CD4-positive, alpha-beta T cell (primary cell): ENCODE measurements at regions not wholly inside any gene's neighbourhood (a gene's known extent, or its start where the extent isn't known, plus 50 kb on each side); places are given as distances from the start of the nearest gene placed in this dataset.

Source experiments
- ATAC-seq: fragments of 200-7000 bp; cut with Tn5 transposase; one replicate; pipeline ENCODE4 v1.10.0; 2022; ENCODE audit warnings: mild to moderate bottlenecking; ENCODE audit not compliant: poor library complexity
- CTCF ChIA-PET: fragments of 350-600 bp; sonication (Branson Sonifier 250); formaldehyde crosslinking; loops from one replicate; lab custom pipeline; 2021; ENCODE audit warnings: antibody characterized with exemption, inconsistent platforms; lab: Charles Lee
- POLR2A ChIA-PET: fragments of 350-600 bp; sonication (Branson Sonifier 250); formaldehyde crosslinking; loops from one replicate; lab custom pipeline; 2021; ENCODE audit warnings: antibody characterized with exemption, inconsistent platforms; lab: Charles Lee
- DNase-seq, 14 experiments: peaks; one replicate each; pipeline ENCODE4 v3.0.0-alpha.2; 2013 to 2020; ENCODE audit warnings: mixed read lengths in 2 of 14
- H3K27ac ChIP-seq, 2 donors: one replicate each; pipeline versions ENCODE4 v1.5.1 to v1.7.0; 2013; ENCODE audit warnings: low read length in 2 of 2, low read depth in 1 of 2, mild to moderate bottlenecking in 1 of 2
- H3K27me3 ChIP-seq, 2 experiments: 1 replicate in 1 of 2; 2 replicates in 1 of 2; pipeline versions ENCODE4 v1.6.1 to v1.7.0; 2013; ENCODE audit warnings: low read length in 2 of 2, control low read depth in 1 of 2, mild to moderate bottlenecking in 1 of 2, moderate library complexity in 1 of 2; ENCODE audit not compliant: insufficient read depth in 2 of 2, control insufficient read depth in 1 of 2
- H3K36me3 ChIP-seq: one replicate; pipeline ENCODE4 v1.6.1; 2013; ENCODE audit warnings: low read length, control low read depth; ENCODE audit not compliant: insufficient read depth
- H3K4me1 ChIP-seq: one replicate; pipeline ENCODE4 v1.6.1; 2013; ENCODE audit warnings: low read length, control low read depth; ENCODE audit not compliant: insufficient read depth
- H3K4me3 ChIP-seq: one replicate; pipeline ENCODE4 v1.5.1; 2013; ENCODE audit warnings: mild to moderate bottlenecking, low read length, moderate library complexity
- H3K9me3 ChIP-seq, 2 experiments: 1 replicate in 1 of 2; 2 replicates in 1 of 2; pipeline versions ENCODE4 v1.6.1 to v1.7.0; 2013; ENCODE audit warnings: low read length in 2 of 2, mild to moderate bottlenecking in 2 of 2, control low read depth in 1 of 2, moderate library complexity in 1 of 2; ENCODE audit not compliant: control insufficient read depth in 1 of 2, insufficient read depth in 1 of 2
- H3K27ac Mint-ChIP-seq: one replicate; pipeline ENCODE4 v1.8.0; 2020; ENCODE audit warnings: mixed read lengths
- H3K27me3 Mint-ChIP-seq: one replicate; pipeline ENCODE4 v1.8.0; 2021; ENCODE audit warnings: mixed read lengths
- H3K36me3 Mint-ChIP-seq: one replicate; pipeline ENCODE4 v1.8.0; 2021; ENCODE audit warnings: low read depth, mixed read lengths
- H3K4me1 Mint-ChIP-seq: one replicate; pipeline ENCODE4 v1.8.0; 2021; ENCODE audit warnings: low read depth, mixed read lengths
- H3K4me3 Mint-ChIP-seq: one replicate; pipeline ENCODE4 v1.8.0; 2020; ENCODE audit warnings: mild to moderate bottlenecking, mixed read lengths
- H3K9me3 Mint-ChIP-seq: one replicate; pipeline ENCODE4 v1.8.0; 2020; ENCODE audit warnings: mixed read lengths
- CTCF ChIP-seq: fragments of 200-600 bp; IDR thresholded peaks from one replicate; pipeline ENCODE4 v1.8.0; 2022; ENCODE audit warnings: antibody characterized with exemption, mild to moderate bottlenecking
- intact Hi-C, 2 experiments: fragments of 100-400 bp; cut with DNase I in 1 of 2; cut with micrococcal nuclease in 1 of 2; formaldehyde crosslinking; loops; one replicate each; pipeline versions ENCODE4 v1.15.1 to v1.9.0; 2023 to 2025; cut with DNase I, micrococcal nuclease

GRCh38 chr4:171622729-171623128 lies 190.5 kb upstream of the GALNTL6 start:
- Mint-ChIP-seq H3K27me3 (no peaks in the 10 kb centered on the region), H3K9me3 (peaks cover 7% of the 10 kb centered on the region), H3K36me3 (no peaks in the 10 kb centered on the region), H3K27ac (no peak overlapping the region), H3K4me1 (no peaks in the 10 kb centered on the region), H3K4me3 (no peak overlapping the region)
- intact Hi-C loops: no loop called here
- no peaks in the 10 kb centered on the region for H3K27me3 ChIP-seq
- TF ChIP-seq CTCF: no peak
- no peak overlapping the region for H3K4me3 ChIP-seq
- no peaks in the 10 kb centered on the region for H3K4me1 ChIP-seq
- ATAC-seq: no peak
- DNase-seq: no peak
- H3K9me3 ChIP-seq: peaks cover 0 to 5% of the 10 kb centered on the region in 2 experiments
- POLR2A ChIA-PET: no interaction called here
- no peak overlapping the region for H3K27ac ChIP-seq
- no peaks in the 10 kb centered on the region for H3K36me3 ChIP-seq
- CTCF ChIA-PET: no interaction called here

- H3K9me3 ChIP-seq: peaks cover 0 to 5% of the 10 kb centered on the region in 2 experiments
- Mint-ChIP-seq H3K4me1 (no peaks in the 10 kb centered on the region), H3K9me3 (peaks cover 5% of the 10 kb centered on the region), H3K27ac (no peak overlapping the region), H3K36me3 (no peaks in the 10 kb centered on the region), H3K4me3 (no peak overlapping the region), H3K27me3 (no peaks in the 10 kb centered on the region)
- no peak for ATAC-seq
- no peak overlapping the region for H3K4me3 ChIP-seq
- no peaks in the 10 kb centered on the region for H3K27me3 ChIP-seq
- TF ChIP-seq CTCF: no peak
- DNase-seq: no peak
- CTCF ChIA-PET: no interaction called here
- POLR2A ChIA-PET: no interaction called here
- no peak overlapping the region for H3K27ac ChIP-seq
- no peaks in the 10 kb centered on the region for H3K36me3 ChIP-seq
- no peaks in the 10 kb centered on the region for H3K4me1 ChIP-seq
- intact Hi-C loops: no loop called here
Measured at GRCh38 chr4:171621646-171622045, 191.6 kb upstream of the GALNTL6 start.

- no peaks in the 10 kb centered on the region for H3K27me3 ChIP-seq
- no peak overlapping the region for H3K4me3 ChIP-seq
- no peak overlapping the region for H3K27ac ChIP-seq
- intact Hi-C loops: no loop called here
- Mint-ChIP-seq H3K27ac (no peak overlapping the region), H3K4me3 (no peak overlapping the region), H3K9me3 (peaks cover 6% of the 10 kb centered on the region), H3K4me1 (no peaks in the 10 kb centered on the region), H3K36me3 (no peaks in the 10 kb centered on the region), H3K27me3 (no peaks in the 10 kb centered on the region)
- ChIA-PET POLR2A (no interaction called here), CTCF (no interaction called here)
- no peaks in the 10 kb centered on the region for H3K9me3 ChIP-seq
- no peaks in the 10 kb centered on the region for H3K4me1 ChIP-seq
- H3K36me3 ChIP-seq: no peaks in the 10 kb centered on the region
- ATAC-seq: no peak
- DNase-seq: no peak
- no peak for TF ChIP-seq CTCF
Measured at GRCh38 chr4:171612907-171613306, 200.3 kb upstream of the GALNTL6 start.
